ENCODE measurements at regions not wholly inside any gene's neighbourhood (a gene's known extent, or its start where the extent isn't known, plus 50 kb on each side); places are given as distances from the start of the nearest gene placed in this dataset.
"Not testable (repeated sequence)": the region's sequence is repeated elsewhere in the genome, so short reads cannot be mapped to it uniquely, and the experiment has no call there.

GRCh38 chr15:46089467-46089935, 454.7 kb downstream of the SQOR start:
- TF ChIP-seq POLR2A (IDR thresholded peaks at IDR 0.05; ENCODE audit: extremely low read depth, insufficient read length) (no peak), CTCF (IDR thresholded peaks at IDR 0.05; ENCODE audit: low read depth, low read length) (no peak), MYC (IDR thresholded peaks at IDR 0.05; ENCODE audit: low read depth, low read length) (no peak), MAX (IDR thresholded peaks at IDR 0.05; ENCODE audit: low read depth, low read length) (no peak)
- DNase-seq (ENCODE audit: low read depth), result no peak
- no peak overlapping the region for H3K4me3 ChIP-seq (ENCODE audit: low read depth, low read length)

DNA sequence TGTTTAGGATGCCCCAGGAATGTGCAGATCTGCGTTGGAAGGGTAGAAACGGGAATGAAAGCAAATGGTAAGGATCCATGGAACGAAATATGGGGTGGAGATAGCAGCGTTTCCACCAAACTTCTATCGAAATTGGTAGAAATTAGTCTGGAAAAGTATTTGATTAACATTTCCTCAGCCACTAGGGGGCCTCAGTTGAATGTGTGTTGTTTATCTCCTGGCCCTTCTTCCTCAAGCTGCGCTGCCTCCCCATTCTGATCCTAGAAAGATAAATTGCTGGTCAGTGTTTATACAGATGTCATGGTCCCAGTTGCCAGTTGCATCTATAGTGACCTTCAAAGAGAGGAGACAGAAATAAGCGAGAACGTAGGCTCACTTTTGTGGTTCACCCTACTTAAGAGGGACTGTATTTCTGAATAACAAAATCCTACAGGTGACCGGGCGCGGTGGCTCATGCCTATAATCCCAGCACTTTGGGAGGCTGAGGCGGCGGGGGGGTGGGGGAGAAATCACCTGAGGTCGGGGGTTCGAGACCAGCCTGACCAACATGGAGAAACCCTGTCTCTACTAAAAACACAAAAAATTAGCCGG, 457.1 kb downstream of the SQOR start:
- no peak for TF ChIP-seq MAX (IDR thresholded peaks at IDR 0.05; ENCODE audit: low read depth, low read length)
- peak; percentile 61 for TF ChIP-seq CTCF (IDR thresholded peaks at IDR 0.05; ENCODE audit: low read depth, low read length)
- no peak overlapping the region for H3K4me3 ChIP-seq (ENCODE audit: low read depth, low read length)
- DNase-seq (ENCODE audit: low read depth), result peak; percentile 57

- not testable (repeated sequence) for DNase-seq (ENCODE audit: low read depth)
Measured at GRCh38 chr15:46098006-46098405, 463.2 kb downstream of the SQOR start.

GRCh38 chr15:46110755-46111154, 475.9 kb downstream of the SQOR start:
- TF ChIP-seq POLR2A (IDR thresholded peaks at IDR 0.05; ENCODE audit: extremely low read depth, insufficient read length), result no peak
- TF ChIP-seq MAX (IDR thresholded peaks at IDR 0.05; ENCODE audit: low read depth, low read length), result no peak
- TF ChIP-seq MYC (IDR thresholded peaks at IDR 0.05; ENCODE audit: low read depth, low read length), result no peak
- no peak for TF ChIP-seq CTCF (IDR thresholded peaks at IDR 0.05; ENCODE audit: low read depth, low read length)

More at GRCh38 chr15:46098006-46098405, 463.2 kb downstream of the SQOR start:
- H3K4me3 ChIP-seq (ENCODE audit: low read depth, low read length), result not testable (repeated sequence)

GRCh38 chr15:46111730-46112129, 476.9 kb downstream of the SQOR start:
- DNase-seq (ENCODE audit: low read depth), result no peak
- TF ChIP-seq MAX (IDR thresholded peaks at IDR 0.05; ENCODE audit: low read depth, low read length), result no peak
- TF ChIP-seq CTCF (IDR thresholded peaks at IDR 0.05; ENCODE audit: low read depth, low read length), result no peak
- TF ChIP-seq POLR2A (IDR thresholded peaks at IDR 0.05; ENCODE audit: extremely low read depth, insufficient read length), result no peak
- no peak for TF ChIP-seq MYC (IDR thresholded peaks at IDR 0.05; ENCODE audit: low read depth, low read length)
- no peak overlapping the region for H3K4me3 ChIP-seq (ENCODE audit: low read depth, low read length)

More at GRCh38 chr15:46110755-46111154, 475.9 kb downstream of the SQOR start:
- DNase-seq (ENCODE audit: low read depth), result no peak
- no peak overlapping the region for H3K4me3 ChIP-seq (ENCODE audit: low read depth, low read length)

DNA sequence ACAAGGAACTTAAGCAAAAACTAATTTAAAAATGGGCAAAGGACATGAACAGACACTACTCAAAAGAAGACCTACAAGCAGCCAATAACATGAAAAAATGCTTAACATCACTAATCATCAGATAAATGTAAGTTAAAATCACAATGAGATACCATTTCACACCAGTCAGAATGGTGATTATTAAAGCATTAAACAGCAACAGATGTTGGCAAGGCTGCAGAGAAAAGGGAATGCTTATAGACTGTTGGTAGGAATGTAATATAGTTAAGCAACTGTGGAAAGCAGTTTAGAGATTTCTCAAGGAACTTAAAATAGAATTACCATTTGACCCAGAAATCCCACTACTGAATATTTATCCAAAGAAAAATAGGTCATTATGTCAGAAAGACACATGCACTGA, 482.2 kb downstream of the SQOR start:
- no peak overlapping the region for H3K4me3 ChIP-seq (ENCODE audit: low read depth, low read length)
- DNase-seq (ENCODE audit: low read depth), result no peak
- TF ChIP-seq MAX (IDR thresholded peaks at IDR 0.05; ENCODE audit: low read depth, low read length) (no peak), CTCF (IDR thresholded peaks at IDR 0.05; ENCODE audit: low read depth, low read length) (no peak), MYC (IDR thresholded peaks at IDR 0.05; ENCODE audit: low read depth, low read length) (no peak), POLR2A (IDR thresholded peaks at IDR 0.05; ENCODE audit: extremely low read depth, insufficient read length) (no peak)
